PC-3 (cell line): ENCODE measurements at regions not wholly inside any gene's neighbourhood (a gene's known extent, or its start where the extent isn't known, plus 50 kb on each side); places are given as distances from the start of the nearest gene placed in this dataset.

Experiments used
- ATAC-seq: fragments of 200-7000 bp; cut with Tn5 transposase; 2 replicates; pipeline ENCODE4 v1.9.1; 2020; ENCODE audit warnings: mild to moderate bottlenecking, moderate library complexity
- BruUV-seq: library from RNA; stranded (reverse); fragments of 400-500 nt; replicated peaks from 2 replicates; lab custom pipeline; 2021; lab: Mats Ljungman, UMichigan
- CTCF ChIA-PET: fragments of 300-600 bp; sonication (Branson Sonifier 250); formaldehyde crosslinking; loops from one replicate; lab custom pipeline; 2022; ENCODE audit warnings: antibody characterized with exemption; lab: Charles Lee
- POLR2A ChIA-PET: fragments of 300-600 bp; sonication (Branson Sonifier 250); formaldehyde crosslinking; loops from one replicate; lab custom pipeline; 2022; ENCODE audit warnings: antibody characterized with exemption; ENCODE audit not compliant: unreplicated experiment; lab: Charles Lee
- DNase-seq: peaks from one replicate; pipeline ENCODE4 v3.0.0-alpha.2; 2015
- H2AFZ ChIP-seq: fragments of 300-600 bp; sonication (generic); 2 replicates; pipeline ENCODE4 v1.6.0; 2016; ENCODE audit warnings: antibody characterized with exemption, low read length
- H3F3A ChIP-seq: fragments of 300-600 bp; sonication (generic); one replicate; pipeline ENCODE4 v1.6.0; 2017; ENCODE audit warnings: antibody characterized with exemption, low read length, control low read depth, mild to moderate bottlenecking; ENCODE audit not compliant: unreplicated experiment
- H3K27ac ChIP-seq: fragments of 300-600 bp; sonication (generic); 2 replicates; pipeline ENCODE4 v1.5.1; 2016; ENCODE audit warnings: mild to moderate bottlenecking, low read length
- H3K27me3 ChIP-seq: fragments of 300-600 bp; sonication (generic); 2 replicates; pipeline ENCODE4 v1.6.1; 2016; ENCODE audit warnings: low read length, mixed read lengths
- H3K36me3 ChIP-seq: fragments of 300-600 bp; sonication (generic); 2 replicates; pipeline ENCODE4 v1.6.1; 2016; ENCODE audit warnings: low read depth, mixed run types, low read length, mixed read lengths
- H3K4me1 ChIP-seq: fragments of 300-600 bp; sonication (generic); 2 replicates; pipeline ENCODE4 v1.5.1; 2016; ENCODE audit warnings: low read length; ENCODE audit not compliant: insufficient read depth
- H3K4me2 ChIP-seq: fragments of 300-600 bp; sonication (generic); 2 replicates; pipeline ENCODE4 v1.6.0; 2016; ENCODE audit warnings: low read length
- H3K4me3 ChIP-seq: fragments of 300-600 bp; sonication (generic); 2 replicates; pipeline ENCODE4 v1.5.1; 2016; ENCODE audit warnings: mild to moderate bottlenecking, low read length, mixed read lengths
- H3K79me2 ChIP-seq: fragments of 300-600 bp; sonication (generic); 2 replicates; pipeline ENCODE4 v1.6.1; 2017; ENCODE audit warnings: low read length, mixed read lengths
- H3K9ac ChIP-seq: fragments of 300-600 bp; sonication (generic); 2 replicates; pipeline ENCODE4 v1.6.0; 2016; ENCODE audit warnings: mild to moderate bottlenecking, low read length
- H3K9me2 ChIP-seq: fragments of 300-600 bp; sonication (generic); replicated peaks from 2 replicates; pipeline ENCODE4 v1.6.1; 2016; ENCODE audit warnings: mixed run types, low read length, mixed read lengths
- H3K9me3 ChIP-seq: fragments of 300-600 bp; sonication (generic); 2 replicates; pipeline ENCODE4 v1.6.1; 2016; ENCODE audit warnings: low read length, mixed read lengths
- H4K20me1 ChIP-seq: fragments of 300-600 bp; sonication (generic); 2 replicates; pipeline ENCODE4 v1.6.1; 2016; ENCODE audit warnings: low read length, mixed read lengths
- EZH2 ChIP-seq: fragments of 300-600 bp; sonication (generic); IDR thresholded peaks from one replicate; pipeline ENCODE4 v1.6.1; 2017; ENCODE audit warnings: antibody characterized with exemption, mild to moderate bottlenecking, low read length; ENCODE audit not compliant: unreplicated experiment
- EZH2phosphoT487 ChIP-seq: fragments of 300-600 bp; sonication (generic); IDR thresholded peaks from 2 replicates; pipeline ENCODE4 v1.6.1; 2018; ENCODE audit warnings: mild to moderate bottlenecking, antibody characterized with exemption, low read length, borderline replicate concordance
- intact Hi-C: fragments of 100-400 bp; cut with micrococcal nuclease; formaldehyde crosslinking; loops from 2 replicates; pipeline ENCODE4 v1.9.0; 2023
- TF ChIP-seq, protein P1 (sequence below): fragments of 300-600 bp; sonication (generic); conservative IDR thresholded peaks from 2 replicates; pipeline ENCODE4 v1.5.1; 2017; ENCODE audit warnings: antibody characterized with exemption, low read depth, mild to moderate bottlenecking, low read length

DNA sequence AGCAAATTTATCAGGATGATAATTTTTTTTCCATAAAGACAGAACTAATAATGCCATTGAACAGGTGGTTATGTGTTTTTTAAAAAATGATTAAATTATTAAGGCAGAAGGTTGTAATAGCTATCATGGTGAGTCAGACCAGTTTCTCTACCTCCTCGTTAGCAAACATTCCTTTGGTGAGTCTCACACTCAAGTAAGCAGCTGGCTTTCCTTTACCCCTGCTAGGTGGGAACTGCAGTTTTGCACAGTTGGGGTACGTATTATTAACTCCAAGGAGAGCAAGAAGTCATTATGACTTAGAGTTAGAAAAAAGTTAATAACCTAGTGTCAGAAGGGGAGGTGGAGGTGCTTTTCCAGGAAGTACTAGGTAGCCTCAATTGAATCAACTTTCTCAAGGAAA is 165.3 kb downstream of the SNAPC1 start:
- ChIA-PET POLR2A (interaction anchor here (0.6 to 2.7 kb wide), 8 partner anchors 47 to 390 kb away, joined by 3 to 10 read pairs (median 5); no protein-coding TSS in a partner anchor), CTCF (interaction anchor here (0.7 to 2.9 kb wide), 5 partner anchors 48 to 199 kb away, joined by 3 to 30 read pairs (median 5); no protein-coding TSS in a partner anchor)
- Histone ChIP-seq H3K9me2 (no peaks in the 10 kb centered on the region), H3K27ac (peak overlapping the region; percentile 96), H4K20me1 (no peaks in the 10 kb centered on the region), H3K4me1 (peaks cover 72% of the 10 kb centered on the region), H3K4me2 (peak overlapping the region; percentile 93), H3K4me3 (peak overlapping the region; percentile 70), H2AFZ (peak overlapping the region; percentile 21), H3K9ac (peak overlapping the region; percentile 91), H3K79me2 (peaks cover 50% of the 10 kb centered on the region), H3K36me3 (peaks cover 5% of the 10 kb centered on the region), H3K9me3 (no peaks in the 10 kb centered on the region), H3F3A (peaks cover 8% of the 10 kb centered on the region), H3K27me3 (no peaks in the 10 kb centered on the region)
- peak; percentile 80 for ATAC-seq
- DNase-seq, result peak; percentile 87
- intact Hi-C loops, result loop anchor here (1.0 to 10.0 kb wide), 6 partner anchors 36 to 1117 kb away; partner anchors contain the start of gene KCNH5
- TF ChIP-seq, protein P1, sequence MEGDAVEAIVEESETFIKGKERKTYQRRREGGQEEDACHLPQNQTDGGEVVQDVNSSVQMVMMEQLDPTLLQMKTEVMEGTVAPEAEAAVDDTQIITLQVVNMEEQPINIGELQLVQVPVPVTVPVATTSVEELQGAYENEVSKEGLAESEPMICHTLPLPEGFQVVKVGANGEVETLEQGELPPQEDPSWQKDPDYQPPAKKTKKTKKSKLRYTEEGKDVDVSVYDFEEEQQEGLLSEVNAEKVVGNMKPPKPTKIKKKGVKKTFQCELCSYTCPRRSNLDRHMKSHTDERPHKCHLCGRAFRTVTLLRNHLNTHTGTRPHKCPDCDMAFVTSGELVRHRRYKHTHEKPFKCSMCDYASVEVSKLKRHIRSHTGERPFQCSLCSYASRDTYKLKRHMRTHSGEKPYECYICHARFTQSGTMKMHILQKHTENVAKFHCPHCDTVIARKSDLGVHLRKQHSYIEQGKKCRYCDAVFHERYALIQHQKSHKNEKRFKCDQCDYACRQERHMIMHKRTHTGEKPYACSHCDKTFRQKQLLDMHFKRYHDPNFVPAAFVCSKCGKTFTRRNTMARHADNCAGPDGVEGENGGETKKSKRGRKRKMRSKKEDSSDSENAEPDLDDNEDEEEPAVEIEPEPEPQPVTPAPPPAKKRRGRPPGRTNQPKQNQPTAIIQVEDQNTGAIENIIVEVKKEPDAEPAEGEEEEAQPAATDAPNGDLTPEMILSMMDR, result no peak
- TF ChIP-seq EZH2phosphoT487, result no peak
- no peak for TF ChIP-seq EZH2
- no TSS peak for BruUV-seq

DNA sequence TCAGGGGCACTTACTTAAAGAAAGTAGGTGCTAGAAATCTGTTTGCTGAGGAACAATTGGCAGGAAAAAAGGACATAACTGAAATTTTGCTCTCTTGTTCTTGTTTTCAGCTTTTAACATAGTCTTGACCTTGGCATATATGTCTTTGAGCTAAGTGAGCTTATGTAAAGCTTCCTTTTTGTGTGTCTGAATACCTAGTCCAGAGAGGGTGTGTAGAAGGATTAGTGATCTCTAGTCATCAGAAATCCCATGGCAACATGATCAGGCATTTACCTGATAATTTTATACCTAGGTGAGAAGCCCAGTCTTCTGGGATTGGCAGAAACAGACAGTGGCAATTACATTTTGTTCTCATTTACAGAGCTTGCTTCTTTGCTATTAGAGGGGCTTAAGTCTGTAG is 166.1 kb downstream of the SNAPC1 start:
- DNase-seq (peak; percentile 31), ATAC-seq (no peak)
- Histone ChIP-seq H3K27me3 (no peaks in the 10 kb centered on the region), H3K9ac (peak overlapping the region; percentile 91), H3K9me2 (no peaks in the 10 kb centered on the region), H3F3A (peaks cover 8% of the 10 kb centered on the region), H3K27ac (peak overlapping the region; percentile 96), H3K4me3 (peak overlapping the region; percentile 70), H3K79me2 (peaks cover 58% of the 10 kb centered on the region), H3K9me3 (no peaks in the 10 kb centered on the region), H2AFZ (peak overlapping the region; percentile 21; the same call in 1 of the 2 replicates), H3K4me2 (peak overlapping the region; percentile 93), H3K4me1 (peaks cover 79% of the 10 kb centered on the region), H4K20me1 (no peaks in the 10 kb centered on the region), H3K36me3 (peaks cover 5% of the 10 kb centered on the region)
- ChIA-PET POLR2A (interaction anchor here (0.5 to 2.7 kb wide), 7 partner anchors 28 to 1679 kb away, joined by 3 to 10 read pairs (median 4); partner anchors contain the start of gene PPM1A), CTCF (interaction anchor here (0.8 to 2.9 kb wide), 3 partner anchors 96 to 851 kb away, joined by 4 to 30 read pairs (median 4); no protein-coding TSS in a partner anchor)
- TF ChIP-seq, protein P1, result no peak
- TF ChIP-seq EZH2, result no peak
- no peak for TF ChIP-seq EZH2phosphoT487
- no TSS peak for BruUV-seq
- intact Hi-C loops, result loop anchor here (10.0 kb wide), 1 partner anchor 1117 kb away; the partner anchor contains the start of gene KCNH5

DNA sequence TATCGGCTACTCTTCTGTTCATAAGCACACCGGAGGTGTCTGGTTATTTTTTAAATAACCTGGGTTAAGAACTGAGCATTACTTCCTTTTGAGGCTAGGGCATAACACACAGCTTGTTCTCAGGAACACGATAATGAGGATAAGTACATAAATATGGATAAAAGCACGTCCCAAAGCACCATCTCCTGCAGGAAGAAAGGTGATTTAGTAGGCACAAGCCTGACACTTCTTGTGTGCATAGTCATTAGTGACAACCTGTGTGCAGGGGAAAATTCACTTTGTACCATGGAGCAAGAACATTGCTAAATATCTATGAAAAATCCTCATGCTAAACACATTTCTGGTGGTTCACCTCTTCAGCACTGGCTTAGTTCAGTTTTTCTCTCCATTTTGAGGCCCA is 166.5 kb downstream of the SNAPC1 start:
- no peak overlapping the region for H2AFZ ChIP-seq
- TF ChIP-seq, protein P1, result no peak
- TF ChIP-seq EZH2 (no peak), EZH2phosphoT487 (no peak)
- H3K27me3 ChIP-seq, result no peaks in the 10 kb centered on the region
- no peaks in the 10 kb centered on the region for H3K9me3 ChIP-seq
- H3K9ac ChIP-seq, result peak overlapping the region; percentile 91
- peaks cover 8% of the 10 kb centered on the region for H3F3A ChIP-seq
- no peaks in the 10 kb centered on the region for H4K20me1 ChIP-seq
- no peaks in the 10 kb centered on the region for H3K9me2 ChIP-seq
- peak overlapping the region; percentile 96 for H3K27ac ChIP-seq
- BruUV-seq, result no TSS peak
- peaks cover 79% of the 10 kb centered on the region for H3K4me1 ChIP-seq
- ATAC-seq (no peak), DNase-seq (no peak)
- H3K79me2 ChIP-seq, result peaks cover 61% of the 10 kb centered on the region
- H3K4me3 ChIP-seq, result peak overlapping the region; percentile 70
- intact Hi-C loops, result loop anchor here (10.0 kb wide), 1 partner anchor 1116 kb away; the partner anchor contains the start of gene KCNH5
- ChIA-PET POLR2A (interaction anchor here (0.5 to 2.7 kb wide), 7 partner anchors 28 to 1680 kb away, joined by 3 to 10 read pairs (median 4); partner anchors contain the start of gene PPM1A), CTCF (interaction anchor here (0.8 to 2.9 kb wide), 4 partner anchors 95 to 851 kb away, joined by 3 to 30 read pairs (median 4); no protein-coding TSS in a partner anchor)
- H3K4me2 ChIP-seq, result peak overlapping the region; percentile 93
- H3K36me3 ChIP-seq, result peaks cover 5% of the 10 kb centered on the region
